Sigmoid colon (tissue), 4 donors: ENCODE measurements at regions not wholly inside any gene's neighbourhood (a gene's known extent, or its start where the extent isn't known, plus 50 kb on each side); places are given as distances from the start of the nearest gene placed in this dataset.

Experiments used
- EP300 ChIP-seq, 4 donors: sonication (generic); formaldehyde crosslinking; IDR thresholded peaks; one replicate each; pipeline ENCODE4 v1.6.1; 2017; ENCODE audit warnings: antibody characterized with exemption in 4 of 4
- POLR2A ChIP-seq, 2 donors: fragments of 450-650 bp; IDR thresholded peaks; one replicate each; pipeline ENCODE4 v1.6.1; 2016; ENCODE audit warnings: antibody characterized with exemption in 2 of 2, mild to moderate bottlenecking in 2 of 2, moderate library complexity in 2 of 2
- POLR2AphosphoS5 ChIP-seq, 4 donors: sonication (generic); formaldehyde crosslinking; IDR thresholded peaks; one replicate each; pipeline ENCODE4 v1.6.1; 2017; ENCODE audit warnings: antibody characterized with exemption in 4 of 4
- TF ChIP-seq, protein P1 (sequence below), 4 experiments: fragments of 450-650 bp in 3 of 4; fragments of 200-600 bp in 1 of 4; IDR thresholded peaks; one replicate each; pipeline ENCODE4 v1.5.1; 2016 to 2019; ENCODE audit warnings: antibody characterized with exemption in 4 of 4, mild to moderate bottlenecking in 3 of 4, moderate library complexity in 2 of 4

DNA sequence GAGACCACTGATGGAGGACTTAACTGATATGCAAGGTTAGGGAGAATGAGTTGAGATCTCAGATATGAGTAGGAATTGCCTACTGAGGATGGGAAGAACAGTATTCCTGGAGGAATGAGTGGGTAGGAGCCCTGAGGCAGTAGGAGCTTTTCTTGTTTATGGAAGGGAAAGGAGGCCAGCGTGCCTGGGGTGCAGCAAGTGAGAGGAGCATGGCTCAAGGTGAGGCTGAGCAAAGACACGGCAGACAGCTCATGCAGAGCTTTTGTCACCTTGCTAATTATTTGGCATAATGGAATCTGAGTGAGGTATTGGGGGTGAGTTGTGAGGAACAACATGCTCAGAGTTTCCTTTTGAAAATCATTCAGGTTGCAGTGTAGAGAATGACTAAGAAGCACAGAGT lies 65.3 kb upstream of the IBSP start:
- TF ChIP-seq POLR2A (IDR thresholded peaks at IDR 0.05) (no peak), EP300 (IDR thresholded peaks at IDR 0.05) (no peak), POLR2AphosphoS5 (IDR thresholded peaks at IDR 0.05) (no peak)
- TF ChIP-seq, protein P1, sequence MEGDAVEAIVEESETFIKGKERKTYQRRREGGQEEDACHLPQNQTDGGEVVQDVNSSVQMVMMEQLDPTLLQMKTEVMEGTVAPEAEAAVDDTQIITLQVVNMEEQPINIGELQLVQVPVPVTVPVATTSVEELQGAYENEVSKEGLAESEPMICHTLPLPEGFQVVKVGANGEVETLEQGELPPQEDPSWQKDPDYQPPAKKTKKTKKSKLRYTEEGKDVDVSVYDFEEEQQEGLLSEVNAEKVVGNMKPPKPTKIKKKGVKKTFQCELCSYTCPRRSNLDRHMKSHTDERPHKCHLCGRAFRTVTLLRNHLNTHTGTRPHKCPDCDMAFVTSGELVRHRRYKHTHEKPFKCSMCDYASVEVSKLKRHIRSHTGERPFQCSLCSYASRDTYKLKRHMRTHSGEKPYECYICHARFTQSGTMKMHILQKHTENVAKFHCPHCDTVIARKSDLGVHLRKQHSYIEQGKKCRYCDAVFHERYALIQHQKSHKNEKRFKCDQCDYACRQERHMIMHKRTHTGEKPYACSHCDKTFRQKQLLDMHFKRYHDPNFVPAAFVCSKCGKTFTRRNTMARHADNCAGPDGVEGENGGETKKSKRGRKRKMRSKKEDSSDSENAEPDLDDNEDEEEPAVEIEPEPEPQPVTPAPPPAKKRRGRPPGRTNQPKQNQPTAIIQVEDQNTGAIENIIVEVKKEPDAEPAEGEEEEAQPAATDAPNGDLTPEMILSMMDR (IDR thresholded peaks at IDR 0.05), result no peak
